GM13976 (cell line): ENCODE measurements at regions not wholly inside any gene's neighbourhood (a gene's known extent, or its start where the extent isn't known, plus 50 kb on each side); places are given as distances from the start of the nearest gene placed in this dataset.

Source experiments
- DNase-seq: peaks from one replicate; pipeline ENCODE4 v3.0.0; 2012; ENCODE audit warnings: low spot score
- CTCF ChIP-seq: IDR thresholded peaks from 2 replicates; pipeline ENCODE4 v1.5.1; 2012; ENCODE audit warnings: borderline replicate concordance, mild to moderate bottlenecking; ENCODE audit not compliant: insufficient read depth; ENCODE audit errors: extremely low read depth, missing control alignments, control extremely low read depth
- in situ Hi-C: fragments of 300-500 bp; cut with MboI; formaldehyde crosslinking; loops from one replicate; pipeline ENCODE4 v1.12.0; 2022; ENCODE audit warnings: low sequenced_read_pairs, mixed read lengths, inconsistent platforms; ENCODE audit not compliant: unreplicated experiment

GRCh38 chr4:31391976-31392375 lies 671.8 kb downstream of the PCDH7 start:
- no peak for DNase-seq
- in situ Hi-C loops, result no loop called here
- no peak for TF ChIP-seq CTCF

GRCh38 chr4:31392923-31393322 lies 672.8 kb downstream of the PCDH7 start:
- in situ Hi-C loops, result no loop called here
- no peak for DNase-seq
- TF ChIP-seq CTCF, result no peak

- TF ChIP-seq CTCF, result no peak
- DNase-seq, result no peak
- in situ Hi-C loops, result no loop called here
Observed at GRCh38 chr4:31408121-31408520, 688.0 kb downstream of the PCDH7 start.

- DNase-seq, result no peak
- no peak for TF ChIP-seq CTCF
- in situ Hi-C loops, result no loop called here
Observed at GRCh38 chr4:31411565-31411964, 691.4 kb downstream of the PCDH7 start.

GRCh38 chr4:31415629-31416028 lies 695.5 kb downstream of the PCDH7 start:
- no peak for TF ChIP-seq CTCF
- no peak for DNase-seq
- in situ Hi-C loops, result no loop called here

- in situ Hi-C loops, result no loop called here
- TF ChIP-seq CTCF, result no peak
- no peak for DNase-seq
Observed at GRCh38 chr4:31416498-31416897, 696.3 kb downstream of the PCDH7 start.

GRCh38 chr4:31417040-31417439 lies 696.9 kb downstream of the PCDH7 start:
- in situ Hi-C loops, result no loop called here
- DNase-seq, result no peak
- TF ChIP-seq CTCF, result no peak
